UCSD-AML1 (cell line): ENCODE measurements at regions not wholly inside any gene's neighbourhood (a gene's known extent, or its start where the extent isn't known, plus 50 kb on each side); places are given as distances from the start of the nearest gene placed in this dataset.
"Not testable (repeated sequence)": the region's sequence is repeated elsewhere in the genome, so short reads cannot be mapped to it uniquely, and the experiment has no call there.

Source experiments
- DNase-seq: peaks from one replicate; lab custom pipeline; 2025; ENCODE audit not compliant: unreplicated experiment; lab: John Stamatoyannopoulos, UW

GRCh38 chr2:57475391-57475790 lies 571.2 kb upstream of the VRK2 start:
- no peak for DNase-seq

- no peak for DNase-seq
Observed at GRCh38 chr2:57479981-57480380, 566.6 kb upstream of the VRK2 start.

GRCh38 chr2:57488061-57488460 lies 558.5 kb upstream of the VRK2 start:
- no peak for DNase-seq

DNA sequence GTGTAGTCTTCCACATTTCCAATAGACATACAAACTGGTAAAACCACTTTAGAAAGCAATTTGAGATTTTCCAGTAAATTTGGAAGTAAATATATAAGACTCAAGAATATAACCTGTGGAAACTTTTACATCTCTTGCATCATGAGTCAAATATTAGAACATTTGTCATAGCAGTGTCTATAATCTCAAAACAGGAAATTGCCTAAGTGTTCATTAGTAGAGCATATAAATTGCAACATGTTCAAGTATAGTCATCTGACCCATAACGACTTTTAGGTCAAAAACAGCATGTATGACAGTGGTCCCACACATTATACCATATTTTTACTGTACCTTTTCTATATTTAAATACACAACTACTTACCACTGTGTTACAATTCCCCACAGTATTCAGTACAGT lies 555.9 kb upstream of the VRK2 start:
- no peak for DNase-seq

DNA sequence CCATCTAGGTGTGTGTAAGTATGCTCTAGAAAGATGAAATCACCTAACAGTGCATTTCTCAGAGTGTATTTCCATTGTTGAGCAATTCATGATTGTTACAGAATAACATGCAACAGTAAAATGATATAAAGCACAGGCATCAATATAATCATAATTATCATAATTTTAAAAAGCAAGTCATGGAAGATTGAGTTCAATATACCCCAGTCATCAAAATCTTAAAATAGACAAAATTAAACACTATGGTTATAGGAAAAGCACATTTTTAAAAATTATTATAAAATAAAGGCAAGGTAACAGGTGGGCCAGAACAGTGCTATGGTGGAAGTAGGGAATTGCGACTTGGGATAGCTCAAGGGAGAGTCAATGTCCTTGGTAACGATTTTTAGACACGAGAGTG lies 555.4 kb upstream of the VRK2 start:
- DNase-seq = no peak

DNA sequence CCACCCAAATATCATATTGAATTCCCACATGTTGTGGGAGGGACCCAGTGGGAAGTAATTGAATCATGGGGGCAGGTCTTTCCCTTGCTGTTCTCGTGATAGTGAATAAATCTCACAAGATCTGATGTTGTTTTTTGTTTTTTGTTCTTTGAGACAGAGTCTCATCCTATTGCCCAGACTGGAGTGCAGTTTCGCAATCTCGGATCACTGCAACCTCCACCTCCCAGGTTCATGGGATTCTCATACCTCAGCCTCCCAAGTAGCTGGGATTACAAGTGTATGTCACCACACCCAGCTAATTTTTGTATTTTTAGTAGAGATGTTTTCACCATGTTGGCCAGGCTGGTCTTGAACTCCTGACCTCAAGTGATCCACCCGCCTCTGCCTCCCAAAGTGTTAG lies 552.6 kb upstream of the VRK2 start:
- not testable (repeated sequence) for DNase-seq

DNA sequence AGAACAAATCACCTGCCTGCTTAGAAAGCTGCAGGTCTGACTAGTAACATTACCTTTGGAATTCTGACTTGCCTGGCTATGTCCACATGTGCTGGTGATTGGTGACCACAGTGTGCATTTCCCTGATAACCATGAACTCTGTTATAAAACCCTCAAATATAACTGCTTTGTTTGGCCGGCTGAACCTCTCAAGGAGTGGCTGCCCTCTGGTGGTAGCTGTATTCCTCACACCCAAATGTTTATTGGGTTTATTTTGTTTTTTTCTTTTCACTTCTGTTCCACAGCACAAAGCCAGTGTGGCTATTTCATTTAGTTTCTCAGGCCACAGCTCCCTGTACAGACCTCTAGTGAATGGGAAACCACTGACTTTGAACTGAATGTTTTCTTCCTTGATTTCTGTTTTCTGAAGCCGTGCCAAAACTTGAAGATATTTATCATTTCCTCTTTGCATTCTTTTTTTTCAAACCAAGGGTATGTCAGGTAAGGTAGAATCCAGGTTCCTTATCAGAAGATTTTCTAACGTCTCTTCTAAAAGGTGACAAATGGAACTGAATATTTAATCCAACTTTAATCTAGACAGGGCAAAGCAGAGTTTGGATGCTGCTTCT lies 549.0 kb upstream of the VRK2 start:
- DNase-seq = peak; percentile 11

- no peak for DNase-seq
Observed at GRCh38 chr2:57504787-57505186, 541.8 kb upstream of the VRK2 start.

GRCh38 chr2:57509189-57509588 lies 537.4 kb upstream of the VRK2 start:
- no peak for DNase-seq

DNA sequence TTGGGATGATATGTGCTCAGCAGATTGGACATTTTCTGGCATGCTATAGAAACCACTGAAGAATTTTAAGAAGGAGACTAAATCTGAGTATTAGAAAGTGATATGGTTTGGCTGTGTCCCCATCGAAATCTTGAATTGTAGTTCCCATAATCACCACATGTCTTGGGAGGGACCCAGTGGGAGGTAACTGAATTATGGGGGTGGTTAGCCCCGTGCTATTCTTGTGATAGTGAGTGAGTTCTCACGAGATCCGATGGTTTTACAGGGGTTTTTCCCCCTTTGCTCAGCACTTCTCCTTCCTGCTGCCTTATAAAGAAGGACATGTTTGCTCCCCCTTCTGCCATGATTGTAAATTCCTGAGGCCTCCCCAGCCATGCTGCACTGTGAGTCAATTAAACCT lies 535.9 kb upstream of the VRK2 start:
- no peak for DNase-seq

- DNase-seq = no peak
Observed at GRCh38 chr2:57515366-57515765, 531.2 kb upstream of the VRK2 start.

DNA sequence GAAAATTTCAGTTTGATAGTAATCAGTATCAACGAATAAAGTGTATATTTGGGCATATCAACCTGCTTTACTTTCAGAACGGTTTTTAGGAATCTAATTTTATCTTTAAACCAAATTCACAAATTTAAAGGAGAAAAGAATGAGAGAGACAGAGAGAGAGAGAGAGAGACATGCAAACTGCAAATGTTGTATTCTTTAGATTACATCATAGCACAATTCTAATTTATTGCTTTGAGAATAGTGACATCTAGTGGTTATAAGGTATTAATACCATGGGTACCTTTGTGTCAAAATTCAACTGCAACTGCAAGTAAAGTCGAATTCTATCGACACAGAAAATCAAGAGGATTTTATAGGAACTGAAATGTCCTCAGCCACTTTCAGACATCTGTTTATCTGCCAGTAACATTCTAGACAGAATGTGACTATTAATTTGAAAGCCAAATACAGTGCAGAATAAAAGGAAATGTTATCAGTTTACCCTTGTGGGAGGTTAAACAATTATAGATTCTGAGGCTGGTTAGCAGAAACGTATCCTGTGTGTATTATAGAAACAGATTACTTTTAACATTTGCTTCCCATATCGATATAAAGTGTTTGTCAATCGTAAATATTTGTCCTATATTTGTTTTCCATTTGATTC lies 529.8 kb upstream of the VRK2 start:
- DNase-seq = no peak

DNA sequence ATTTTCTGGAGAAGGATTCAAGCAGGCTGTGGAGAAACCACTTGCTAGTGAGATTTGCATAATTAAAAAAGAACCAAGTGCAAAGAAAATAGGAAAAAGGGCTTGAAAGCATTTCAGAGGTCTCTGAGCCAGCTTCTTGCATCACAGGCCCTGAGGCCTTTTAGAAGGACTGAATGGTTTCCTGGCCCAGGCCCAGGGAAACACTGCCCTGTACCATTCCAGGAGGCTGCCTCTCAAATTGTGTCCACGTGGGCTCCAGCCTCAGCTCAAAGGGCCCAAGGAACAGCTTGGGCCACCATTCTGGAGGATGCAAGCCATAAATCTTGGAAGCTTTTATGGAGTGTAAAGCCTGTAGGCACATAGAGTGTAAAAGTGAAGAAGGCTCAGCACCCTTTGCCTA lies 523.3 kb upstream of the VRK2 start:
- no peak for DNase-seq

GRCh38 chr2:57527685-57528084 lies 518.9 kb upstream of the VRK2 start:
- no peak for DNase-seq

DNA sequence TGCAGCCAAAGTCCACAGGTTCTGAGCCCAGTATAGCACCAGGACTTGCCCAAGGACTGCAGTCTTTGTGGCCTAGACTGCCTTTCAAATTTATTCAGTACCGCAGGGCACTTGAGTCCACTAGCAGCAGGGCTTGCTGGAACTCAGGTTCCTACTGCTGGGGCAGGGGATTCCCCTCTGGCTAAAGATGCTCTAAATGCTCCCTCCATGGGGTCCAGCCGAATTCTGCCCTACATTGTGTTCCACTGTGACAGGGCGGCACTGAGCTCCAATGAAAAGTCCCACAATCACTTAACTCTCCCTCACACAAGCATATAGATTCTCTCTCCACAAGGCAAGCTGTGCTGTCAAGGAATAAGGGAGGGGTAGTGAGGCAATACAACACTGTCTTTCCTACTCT lies 518.1 kb upstream of the VRK2 start:
- no peak for DNase-seq

GRCh38 chr2:57534358-57534757 lies 512.2 kb upstream of the VRK2 start:
- DNase-seq = no peak

DNA sequence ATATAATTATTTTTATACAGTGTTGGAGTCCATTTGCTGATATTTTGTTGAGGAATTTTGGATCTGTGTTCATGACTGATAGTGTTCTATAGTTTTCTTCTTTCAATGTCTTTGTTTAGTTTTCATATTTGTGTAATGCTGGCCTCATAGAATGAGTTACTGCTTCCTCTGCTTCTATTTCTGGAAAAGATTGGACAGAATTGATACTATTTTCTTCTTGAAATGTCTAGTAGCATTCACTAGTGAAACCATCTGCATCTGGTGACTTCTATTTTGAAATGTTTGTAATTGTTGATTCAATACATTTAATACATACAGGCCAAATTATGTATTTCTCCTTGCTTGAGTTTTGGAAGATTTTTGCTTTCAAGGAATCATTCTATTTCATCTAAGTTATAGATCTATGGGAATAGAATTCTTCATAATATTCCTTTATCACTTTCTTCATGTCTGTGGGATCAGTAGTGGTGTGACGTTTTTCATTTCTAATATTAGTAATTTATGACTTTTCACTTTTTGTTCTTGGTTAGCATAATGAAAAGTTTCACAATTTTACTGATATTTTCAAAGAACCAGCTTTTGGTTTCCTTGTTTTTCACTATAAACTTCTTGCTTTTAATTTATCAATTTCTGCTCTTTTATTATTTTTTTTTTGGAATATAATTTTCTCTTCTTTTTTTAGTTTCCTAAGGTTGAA lies 509.9 kb upstream of the VRK2 start:
- no peak for DNase-seq

GRCh38 chr2:57539761-57540160 lies 506.8 kb upstream of the VRK2 start:
- DNase-seq = no peak

- DNase-seq = no peak
Observed at GRCh38 chr2:57542081-57542480, 504.5 kb upstream of the VRK2 start.

DNA sequence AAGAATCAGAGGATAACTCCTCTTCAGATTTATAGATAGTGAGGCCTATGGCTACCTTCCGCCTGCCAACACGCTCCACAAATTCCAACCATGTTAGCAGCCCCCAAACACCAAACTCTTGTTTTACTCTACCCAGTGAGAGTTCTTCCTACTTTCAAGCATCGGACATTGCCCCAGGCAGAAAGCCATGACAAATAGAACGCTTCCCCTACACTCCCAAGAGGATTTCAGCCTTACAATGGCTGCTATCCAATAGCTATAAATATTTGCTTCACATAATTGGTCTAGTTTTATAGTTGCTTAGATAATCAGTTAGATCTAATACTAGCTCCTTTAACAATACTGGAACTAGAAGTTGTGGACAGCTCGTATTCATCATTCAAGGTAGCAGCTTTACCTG lies 503.4 kb upstream of the VRK2 start:
- no peak for DNase-seq

GRCh38 chr2:57544624-57545023 lies 502.0 kb upstream of the VRK2 start:
- DNase-seq = no peak

DNA sequence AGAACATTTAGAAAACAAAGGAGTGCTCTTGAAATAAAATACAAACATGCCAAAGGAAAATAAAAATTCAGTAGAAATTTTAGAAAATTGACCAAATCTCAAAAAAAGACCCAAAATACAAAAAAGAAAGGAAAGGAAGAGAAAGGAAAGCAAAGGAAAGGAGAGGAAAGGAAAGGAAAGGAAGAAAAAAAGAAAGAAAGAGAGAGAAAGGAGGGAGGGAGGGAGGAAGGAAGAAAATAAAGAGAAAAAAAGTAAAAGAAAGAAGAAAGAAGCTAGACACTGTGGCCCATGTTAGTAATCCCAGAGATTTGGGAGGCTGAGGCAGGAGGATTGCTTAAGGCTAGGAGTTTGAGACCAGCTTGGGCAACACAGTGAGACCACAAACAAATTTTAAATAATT lies 500.1 kb upstream of the VRK2 start:
- DNase-seq = no peak
